ENCODE measurements at regions not wholly inside any gene's neighbourhood (a gene's known extent, or its start where the extent isn't known, plus 50 kb on each side); places are given as distances from the start of the nearest gene placed in this dataset.

GRCh38 chrX:14409341-14409740 lies 120.0 kb upstream of the GLRA2 start:
- POLR2A ChIA-PET, result no interaction called here
- RAD21 ChIA-PET (ENCODE audit: unreplicated experiment), result no interaction called here
- WGBS (ENCODE audit: insufficient coverage, insufficient replicate concordance, low lambda C conversion rate, missing lambda C conversion rate), result 0% methylated on average over 2 of the region's 2 CpGs
- ATAC-seq, result no peak
- BruUV-seq (replicated peaks), result no TSS peak
- Histone ChIP-seq H3K9me3 (replicated peaks; ENCODE audit: control insufficient read depth, insufficient read depth, low read length) (no peaks in the 10 kb centered on the region; the same call in 2 of the 3 replicates), H3K27me3 (replicated peaks in 1 of 2; ENCODE audit: control insufficient read depth in 2 of 2, insufficient read depth in 2 of 2, low read length in 1 of 2) (no peaks in the 10 kb centered on the region), H3K4me3 (no peak overlapping the region), H3K36me3 (ENCODE audit: control insufficient read depth in 2 of 2, insufficient read depth in 2 of 2, low read length in 1 of 2) (no peaks in the 10 kb centered on the region), H3K9ac (ENCODE audit: control insufficient read depth, insufficient read depth, low read length) (no peak overlapping the region), H3K4me2 (ENCODE audit: control insufficient read depth, insufficient read depth) (no peak overlapping the region), H3K27ac (ENCODE audit: control insufficient read depth, insufficient read depth) (no peak overlapping the region), H2AFZ (ENCODE audit: control insufficient read depth, low read depth, low read length) (no peak overlapping the region), H3K79me2 (ENCODE audit: control insufficient read depth, insufficient read depth, low read length) (no peaks in the 10 kb centered on the region), H4K20me1 (ENCODE audit: control insufficient read depth, insufficient read depth) (no peaks in the 10 kb centered on the region), H3K4me1 (ENCODE audit: control insufficient read depth, insufficient read depth, low read length) (no peaks in the 10 kb centered on the region)
- in situ Hi-C loops (cut with MboI), result no loop called here
- no peak for DNase-seq (ENCODE audit: low read depth, low spot score)
- intact Hi-C loops (cut with micrococcal nuclease; ENCODE audit: unreplicated experiment), result no loop called here
- FAIRE-seq, result no peak
- CTCF ChIA-PET, result no interaction called here
- TF ChIP-seq YY1 (IDR thresholded peaks at IDR 0.05; ENCODE audit: low read depth, low read length) (no peak), KLF5 (IDR thresholded peaks at IDR 0.05; ENCODE audit: partially characterized antibody) (no peak), POLR2AphosphoS5 (IDR thresholded peaks at IDR 0.05; ENCODE audit: low read length) (no peak), BHLHE40 (IDR thresholded peaks at IDR 0.05; ENCODE audit: borderline replicate concordance in 1 of 2, low read depth in 2 of 2, low read length in 1 of 2) (no peak), CREB1 (IDR thresholded peaks at IDR 0.05; ENCODE audit: low read depth) (no peak), KDM1A (IDR thresholded peaks at IDR 0.05; ENCODE audit: borderline replicate concordance) (no peak), PAX5 (IDR thresholded peaks at IDR 0.05; ENCODE audit: borderline replicate concordance, low read depth, low read length) (no peak), BCL3 (IDR thresholded peaks at IDR 0.05; ENCODE audit: borderline replicate concordance, insufficient read depth, low read depth, low read length, poor library complexity, severe bottlenecking) (no peak), MEF2A (IDR thresholded peaks at IDR 0.05; ENCODE audit: insufficient read depth, low read depth, low read length) (no peak), E4F1 (IDR thresholded peaks at IDR 0.05; ENCODE audit: borderline replicate concordance, partially characterized antibody) (no peak), RB1 (IDR thresholded peaks at IDR 0.05; ENCODE audit: borderline replicate concordance) (no peak), TBL1XR1 (IDR thresholded peaks at IDR 0.05; ENCODE audit: low read depth, low read length) (no peak), EZH2 (IDR thresholded peaks at IDR 0.05; ENCODE audit: borderline replicate concordance, control insufficient read depth, low read depth, low read length) (no peak), NR2C1 (IDR thresholded peaks at IDR 0.05) (no peak), FOS (IDR thresholded peaks at IDR 0.05; ENCODE audit: borderline replicate concordance, extremely low read depth, insufficient read length) (no peak), NFYB (IDR thresholded peaks at IDR 0.05; ENCODE audit: insufficient read depth, low read depth, low read length) (no peak)
- TF ChIP-seq, protein P1, sequence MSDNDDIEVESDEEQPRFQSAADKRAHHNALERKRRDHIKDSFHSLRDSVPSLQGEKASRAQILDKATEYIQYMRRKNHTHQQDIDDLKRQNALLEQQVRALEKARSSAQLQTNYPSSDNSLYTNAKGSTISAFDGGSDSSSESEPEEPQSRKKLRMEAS (IDR thresholded peaks at IDR 0.05; ENCODE audit: low read depth, low read length), result no peak
- TF ChIP-seq, protein P2, sequence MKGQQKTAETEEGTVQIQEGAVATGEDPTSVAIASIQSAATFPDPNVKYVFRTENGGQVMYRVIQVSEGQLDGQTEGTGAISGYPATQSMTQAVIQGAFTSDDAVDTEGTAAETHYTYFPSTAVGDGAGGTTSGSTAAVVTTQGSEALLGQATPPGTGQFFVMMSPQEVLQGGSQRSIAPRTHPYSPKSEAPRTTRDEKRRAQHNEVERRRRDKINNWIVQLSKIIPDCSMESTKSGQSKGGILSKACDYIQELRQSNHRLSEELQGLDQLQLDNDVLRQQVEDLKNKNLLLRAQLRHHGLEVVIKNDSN (IDR thresholded peaks at IDR 0.05; ENCODE audit: borderline replicate concordance, extremely low read length, insufficient read depth, low read depth, low read length), result no peak
- SMC1A ChIA-PET (ENCODE audit: uncharacterized antibody, unreplicated experiment), result interaction anchor here (1.1 kb wide), 2 partner anchors 9 to 30 kb away, joined by 3 to 4 read pairs; no protein-coding TSS in a partner anchor

All from GM12878 (cell line).